GM12864 (cell line): ENCODE measurements at regions not wholly inside any gene's neighbourhood (a gene's known extent, or its start where the extent isn't known, plus 50 kb on each side); places are given as distances from the start of the nearest gene placed in this dataset.

Source experiments
- DNase-seq: peaks from one replicate; pipeline ENCODE4 v3.0.0-alpha.2; 2011; ENCODE audit warnings: low read depth
- H3K4me3 ChIP-seq: 2 replicates; pipeline ENCODE4 v1.5.1; 2011; ENCODE audit warnings: mild to moderate bottlenecking, low read depth, low read length, control low read depth
- TF ChIP-seq, protein P1 (sequence below): IDR thresholded peaks from 2 replicates; pipeline ENCODE4 v1.5.1; 2011; ENCODE audit warnings: low read depth, mild to moderate bottlenecking, moderate library complexity, low read length, control low read depth, inconsistent platforms; ENCODE audit errors: missing control alignments

DNA sequence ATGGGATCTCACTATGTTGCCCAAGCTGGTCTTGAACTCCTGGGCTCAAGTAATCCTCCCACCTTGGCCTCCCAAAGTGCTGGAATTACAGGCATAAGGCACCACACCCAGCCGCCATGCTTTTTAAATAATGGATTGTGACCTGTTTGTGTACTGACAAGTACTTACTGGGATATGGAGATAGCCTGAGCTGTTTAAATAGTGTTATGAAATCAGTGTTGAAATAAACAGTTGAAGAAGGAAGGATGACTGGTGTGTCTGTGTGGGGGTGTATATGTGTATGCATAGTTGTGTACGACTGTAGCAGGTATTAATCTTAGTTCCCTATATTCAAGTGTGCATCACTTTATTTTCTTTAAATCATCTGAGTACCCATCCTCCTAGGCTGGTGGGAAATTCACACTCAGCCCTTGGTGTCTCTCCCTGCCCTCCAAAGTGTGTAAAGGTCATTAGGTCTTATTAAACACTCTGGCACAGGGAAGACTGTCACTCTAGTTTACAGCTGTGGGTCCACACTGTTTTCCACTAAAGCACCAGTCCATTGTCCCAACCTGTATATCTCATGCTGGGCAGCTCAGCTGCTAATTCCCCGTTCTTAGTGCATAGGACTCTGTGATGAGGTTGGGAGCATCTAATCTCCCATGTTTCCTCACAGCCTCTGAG lies 91.0 kb downstream of the SNX18 start:
- TF ChIP-seq, protein P1, sequence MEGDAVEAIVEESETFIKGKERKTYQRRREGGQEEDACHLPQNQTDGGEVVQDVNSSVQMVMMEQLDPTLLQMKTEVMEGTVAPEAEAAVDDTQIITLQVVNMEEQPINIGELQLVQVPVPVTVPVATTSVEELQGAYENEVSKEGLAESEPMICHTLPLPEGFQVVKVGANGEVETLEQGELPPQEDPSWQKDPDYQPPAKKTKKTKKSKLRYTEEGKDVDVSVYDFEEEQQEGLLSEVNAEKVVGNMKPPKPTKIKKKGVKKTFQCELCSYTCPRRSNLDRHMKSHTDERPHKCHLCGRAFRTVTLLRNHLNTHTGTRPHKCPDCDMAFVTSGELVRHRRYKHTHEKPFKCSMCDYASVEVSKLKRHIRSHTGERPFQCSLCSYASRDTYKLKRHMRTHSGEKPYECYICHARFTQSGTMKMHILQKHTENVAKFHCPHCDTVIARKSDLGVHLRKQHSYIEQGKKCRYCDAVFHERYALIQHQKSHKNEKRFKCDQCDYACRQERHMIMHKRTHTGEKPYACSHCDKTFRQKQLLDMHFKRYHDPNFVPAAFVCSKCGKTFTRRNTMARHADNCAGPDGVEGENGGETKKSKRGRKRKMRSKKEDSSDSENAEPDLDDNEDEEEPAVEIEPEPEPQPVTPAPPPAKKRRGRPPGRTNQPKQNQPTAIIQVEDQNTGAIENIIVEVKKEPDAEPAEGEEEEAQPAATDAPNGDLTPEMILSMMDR = no peak
- no peak overlapping the region for H3K4me3 ChIP-seq
- no peak for DNase-seq

DNA sequence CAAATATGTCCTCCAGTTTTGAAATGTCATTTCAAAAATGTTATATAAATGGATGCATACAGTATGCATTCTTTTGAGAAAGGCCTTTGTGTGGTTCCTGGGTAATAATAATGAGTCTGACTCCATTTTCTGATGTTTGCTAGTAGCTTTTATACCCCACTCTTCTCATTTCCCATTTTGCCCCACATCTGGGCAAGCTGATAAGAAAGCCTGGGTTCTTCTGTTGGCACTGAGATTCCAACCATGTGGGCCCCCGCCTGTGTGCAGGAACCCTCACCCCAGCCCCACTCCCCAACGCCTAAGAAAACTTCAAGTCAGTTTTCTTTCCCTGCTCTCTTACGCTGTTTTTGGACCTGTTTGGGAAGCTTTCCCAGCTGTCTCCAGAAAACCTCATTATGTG lies 89.4 kb downstream of the SNX18 start:
- no peak for DNase-seq
- no peak overlapping the region for H3K4me3 ChIP-seq
- TF ChIP-seq, protein P1 = no peak

DNA sequence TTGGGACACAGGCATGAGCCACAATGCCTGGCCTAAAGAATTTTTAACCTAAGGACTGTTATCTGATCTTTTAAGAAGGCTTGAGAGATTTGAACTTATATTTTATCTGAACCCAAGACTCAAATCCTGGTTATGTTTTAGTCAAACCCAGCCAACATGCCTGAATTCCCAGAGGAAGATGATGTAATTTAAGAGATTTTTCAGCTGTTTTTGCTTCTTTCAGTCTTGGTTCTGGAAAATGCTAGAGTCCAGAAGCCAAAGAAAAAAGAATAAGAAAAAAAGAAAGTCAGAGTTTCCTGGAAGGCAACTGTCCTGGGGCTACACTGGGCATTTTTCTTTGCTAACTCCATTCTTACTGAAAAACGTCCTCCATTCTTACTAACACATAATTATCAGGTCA lies 85.8 kb downstream of the SNX18 start:
- no peak for DNase-seq
- H3K4me3 ChIP-seq = no peak overlapping the region
- TF ChIP-seq, protein P1 = no peak

DNA sequence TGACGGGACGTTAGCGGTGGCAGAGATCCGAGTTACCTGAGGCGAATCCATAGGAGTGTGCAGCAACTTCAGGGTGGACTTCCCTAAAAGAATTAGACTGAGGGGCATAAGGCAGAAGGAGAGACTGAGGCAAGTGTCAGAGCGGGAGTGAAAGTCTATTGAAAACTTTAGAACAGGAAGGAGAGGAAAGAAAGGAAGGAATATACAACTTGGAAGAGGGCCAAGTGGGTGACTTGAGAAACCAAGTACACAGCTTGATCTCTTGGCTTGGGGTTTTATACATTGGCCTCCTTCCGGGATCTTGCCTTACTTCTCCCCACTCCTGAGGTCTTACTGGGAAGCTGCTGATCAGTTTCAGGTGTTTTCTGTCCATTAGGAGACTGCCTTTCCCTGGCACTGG lies 84.9 kb downstream of the SNX18 start:
- TF ChIP-seq, protein P1 = no peak
- no peak overlapping the region for H3K4me3 ChIP-seq
- DNase-seq = no peak

DNA sequence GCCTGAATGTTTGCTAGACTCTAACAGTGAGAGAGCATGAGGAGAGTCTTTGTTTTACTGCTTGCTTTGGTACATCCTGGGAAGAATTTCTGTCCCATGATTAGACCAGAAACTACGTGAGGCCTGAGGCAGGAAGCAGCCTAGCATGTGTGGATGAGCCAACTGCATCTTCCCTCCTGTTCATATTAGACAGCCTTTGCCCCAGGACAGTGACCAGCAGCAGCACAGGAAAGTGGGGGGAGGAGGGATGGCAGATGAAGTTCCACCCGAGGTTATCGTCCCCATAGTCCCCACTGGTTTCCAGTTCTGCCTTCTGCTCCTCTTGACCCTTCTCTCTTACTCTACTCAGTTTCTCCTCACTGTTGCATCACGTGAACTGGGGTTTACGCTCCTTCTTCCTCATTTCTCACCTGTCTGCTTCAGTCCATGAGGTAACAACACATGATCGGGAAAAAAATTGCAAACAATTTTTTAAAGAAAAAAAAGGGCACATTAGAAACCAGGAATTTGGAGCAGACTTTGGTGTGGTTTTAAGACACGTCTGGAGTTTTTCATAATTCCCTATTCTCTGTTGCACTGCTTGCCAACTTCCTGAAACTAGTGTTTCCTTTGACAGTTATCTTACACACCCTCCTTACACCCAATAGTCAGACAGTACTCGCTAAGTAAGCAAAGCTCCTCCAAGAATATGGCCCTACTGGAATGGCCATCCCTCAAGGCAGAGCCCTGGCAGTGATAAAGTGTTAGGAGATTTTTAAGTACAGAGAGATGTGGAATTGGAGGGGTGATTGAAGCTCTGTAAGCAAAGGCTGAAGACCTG lies 84.1 kb downstream of the SNX18 start:
- DNase-seq = no peak
- TF ChIP-seq, protein P1 = no peak
- H3K4me3 ChIP-seq = no peak overlapping the region
